PC-9 (cell line): ENCODE measurements at regions not wholly inside any gene's neighbourhood (a gene's known extent, or its start where the extent isn't known, plus 50 kb on each side); places are given as distances from the start of the nearest gene placed in this dataset.

Source experiments
- BruUV-seq: library from RNA; stranded (reverse); fragments of 400-500 nt; replicated peaks from 2 replicates; lab custom pipeline; 2021; lab: Mats Ljungman, UMichigan
- CTCF ChIA-PET: fragments of 300-600 bp; sonication (Branson Sonifier 250); formaldehyde crosslinking; loops from one replicate; lab custom pipeline; 2022; ENCODE audit warnings: antibody characterized with exemption; lab: Charles Lee
- POLR2A ChIA-PET: fragments of 300-600 bp; sonication (Branson Sonifier 250); formaldehyde crosslinking; loops from one replicate; lab custom pipeline; 2022; ENCODE audit warnings: antibody characterized with exemption; ENCODE audit not compliant: unreplicated experiment; lab: Charles Lee
- DNase-seq, 2 experiments: peaks; one replicate each; pipeline versions ENCODE4 v3.0.0 to v3.0.0-alpha.2; 2015 to 2022; ENCODE audit warnings: mixed read lengths in 1 of 2
- H2AFZ ChIP-seq: fragments of 200-600 bp; sonication (generic); 2 replicates; pipeline ENCODE4 v1.8.1; 2017; ENCODE audit warnings: antibody characterized with exemption
- H3F3A ChIP-seq: fragments of 200-600 bp; sonication (generic); 2 replicates; pipeline ENCODE4 v1.8.1; 2017; ENCODE audit warnings: antibody characterized with exemption, mild to moderate bottlenecking, low read depth; ENCODE audit not compliant: insufficient read depth
- H3K27ac ChIP-seq: fragments of 200-600 bp; sonication (generic); 2 replicates; pipeline ENCODE4 v1.6.1; 2016; ENCODE audit warnings: mixed run types
- H3K27me3 ChIP-seq: fragments of 200-600 bp; sonication (generic); 2 replicates; pipeline ENCODE4 v1.6.1; 2016; ENCODE audit warnings: low read depth, mixed run types; ENCODE audit not compliant: insufficient read depth
- H3K36me3 ChIP-seq: fragments of 200-600 bp; sonication (generic); 2 replicates; pipeline ENCODE4 v1.6.1; 2016; ENCODE audit warnings: low read depth, mixed run types
- H3K4me1 ChIP-seq: fragments of 200-600 bp; sonication (generic); replicated peaks from 2 replicates; pipeline ENCODE4 v1.6.1; 2016; ENCODE audit warnings: mixed run types; ENCODE audit not compliant: insufficient read depth
- H3K4me2 ChIP-seq: fragments of 200-600 bp; sonication (generic); 2 replicates; pipeline ENCODE4 v1.6.1; 2017; ENCODE audit warnings: mixed run types
- H3K4me3 ChIP-seq: fragments of 200-600 bp; sonication (generic); 2 replicates; pipeline ENCODE4 v1.6.1; 2016; ENCODE audit warnings: mixed run types
- H3K79me2 ChIP-seq: fragments of 200-600 bp; sonication (generic); 2 replicates; pipeline ENCODE4 v1.6.1; 2017; ENCODE audit warnings: low read depth, mixed run types
- H3K9me2 ChIP-seq: fragments of 200-600 bp; sonication (generic); 2 replicates; pipeline ENCODE4 v1.8.1; 2017; ENCODE audit warnings: mild to moderate bottlenecking; ENCODE audit not compliant: insufficient read depth
- H3K9me3 ChIP-seq: fragments of 200-600 bp; sonication (generic); 2 replicates; pipeline ENCODE4 v1.8.1; 2016; ENCODE audit warnings: low read depth; ENCODE audit not compliant: insufficient read depth
- H4K20me1 ChIP-seq: fragments of 200-600 bp; sonication (generic); 2 replicates; pipeline ENCODE4 v1.8.1; 2017; ENCODE audit not compliant: insufficient read depth
- EZH2 ChIP-seq: fragments of 200-600 bp; sonication (generic); IDR thresholded peaks from 2 replicates; pipeline ENCODE4 v1.8.0; 2017; ENCODE audit warnings: antibody characterized with exemption, low read depth
- intact Hi-C: fragments of 100-400 bp; cut with micrococcal nuclease; formaldehyde crosslinking; loops from one replicate; pipeline ENCODE4 v1.10.0; 2022; ENCODE audit not compliant: unreplicated experiment
- TF ChIP-seq, protein P1 (sequence below): fragments of 200-600 bp; sonication (generic); conservative IDR thresholded peaks from 2 replicates; pipeline ENCODE4 v1.6.1; 2017; ENCODE audit warnings: mixed run types, antibody characterized with exemption, mild to moderate bottlenecking, moderate library complexity

DNA sequence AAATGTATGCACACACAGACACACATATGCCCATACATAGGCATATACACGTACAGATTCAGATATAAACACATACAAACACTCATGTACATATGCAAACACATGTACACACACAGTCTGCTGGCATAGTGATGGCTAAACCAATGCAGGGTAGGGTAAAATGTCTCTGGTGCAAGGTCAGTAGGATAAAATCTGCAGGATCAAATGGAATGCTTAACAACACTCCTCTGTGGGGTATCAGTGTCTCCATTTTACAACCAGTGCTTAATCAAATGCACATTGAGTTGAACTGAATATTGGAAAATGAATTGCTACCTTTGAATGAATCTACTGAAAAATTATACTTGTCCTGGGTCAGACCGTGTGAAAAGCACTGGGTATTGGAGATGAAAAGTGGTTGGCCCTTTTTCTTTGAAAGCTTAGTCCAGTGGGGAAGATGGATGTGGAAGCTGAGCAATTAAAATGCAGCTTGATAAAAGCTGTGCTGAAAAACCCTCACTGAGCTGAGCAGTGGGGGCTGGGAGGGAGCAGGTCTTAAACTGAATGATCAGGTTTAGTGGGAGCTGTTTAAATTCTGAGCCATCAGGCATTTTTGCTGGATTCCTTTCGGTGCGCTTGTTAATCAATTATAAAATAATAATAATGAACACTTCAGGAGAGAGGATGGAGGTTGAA is 314.7 kb downstream of the HAPSTR1 start:
- ChIA-PET CTCF (no interaction called here), POLR2A (no interaction called here)
- no peak overlapping the region for H3K4me2 ChIP-seq
- DNase-seq: no peak
- H3F3A ChIP-seq: no peaks in the 10 kb centered on the region
- peaks cover 25% of the 10 kb centered on the region for H3K27me3 ChIP-seq
- H3K9me2 ChIP-seq: no peaks in the 10 kb centered on the region
- no peak for TF ChIP-seq EZH2
- H3K27ac ChIP-seq: no peak overlapping the region
- intact Hi-C loops: no loop called here
- no peaks in the 10 kb centered on the region for H3K79me2 ChIP-seq
- BruUV-seq: no TSS peak
- no peaks in the 10 kb centered on the region for H3K4me1 ChIP-seq
- no peaks in the 10 kb centered on the region for H4K20me1 ChIP-seq
- H3K36me3 ChIP-seq: no peaks in the 10 kb centered on the region
- H3K9me3 ChIP-seq: no peaks in the 10 kb centered on the region
- no peak overlapping the region for H2AFZ ChIP-seq
- no peak overlapping the region for H3K4me3 ChIP-seq

DNA sequence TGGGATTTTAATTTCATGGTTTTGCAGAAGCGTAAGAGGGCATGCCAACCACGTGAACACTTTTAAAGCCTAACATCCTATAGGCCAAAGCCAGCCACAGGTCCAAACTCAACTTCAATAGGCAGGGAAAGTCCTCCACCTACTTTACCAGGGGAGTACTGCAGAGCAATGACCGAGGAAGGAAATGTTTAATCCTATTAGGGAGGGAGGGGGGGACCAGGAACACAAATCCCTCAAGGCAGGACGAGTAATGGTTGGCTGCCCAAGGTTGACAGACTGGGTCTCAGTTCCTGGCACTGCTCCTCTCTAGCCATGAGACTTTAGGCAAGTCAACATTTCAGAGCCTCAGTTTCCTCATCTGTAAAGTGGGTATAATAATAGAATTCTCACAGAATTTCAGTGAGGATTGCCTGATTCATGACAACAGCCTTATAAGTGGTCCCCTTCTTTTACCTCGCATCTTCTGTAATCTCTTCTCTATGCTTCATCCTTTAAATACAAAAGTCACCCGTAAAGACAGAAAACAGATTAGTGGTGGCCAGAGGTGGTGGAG is 315.8 kb downstream of the HAPSTR1 start:
- TF ChIP-seq EZH2: no peak
- TF ChIP-seq, protein P1, sequence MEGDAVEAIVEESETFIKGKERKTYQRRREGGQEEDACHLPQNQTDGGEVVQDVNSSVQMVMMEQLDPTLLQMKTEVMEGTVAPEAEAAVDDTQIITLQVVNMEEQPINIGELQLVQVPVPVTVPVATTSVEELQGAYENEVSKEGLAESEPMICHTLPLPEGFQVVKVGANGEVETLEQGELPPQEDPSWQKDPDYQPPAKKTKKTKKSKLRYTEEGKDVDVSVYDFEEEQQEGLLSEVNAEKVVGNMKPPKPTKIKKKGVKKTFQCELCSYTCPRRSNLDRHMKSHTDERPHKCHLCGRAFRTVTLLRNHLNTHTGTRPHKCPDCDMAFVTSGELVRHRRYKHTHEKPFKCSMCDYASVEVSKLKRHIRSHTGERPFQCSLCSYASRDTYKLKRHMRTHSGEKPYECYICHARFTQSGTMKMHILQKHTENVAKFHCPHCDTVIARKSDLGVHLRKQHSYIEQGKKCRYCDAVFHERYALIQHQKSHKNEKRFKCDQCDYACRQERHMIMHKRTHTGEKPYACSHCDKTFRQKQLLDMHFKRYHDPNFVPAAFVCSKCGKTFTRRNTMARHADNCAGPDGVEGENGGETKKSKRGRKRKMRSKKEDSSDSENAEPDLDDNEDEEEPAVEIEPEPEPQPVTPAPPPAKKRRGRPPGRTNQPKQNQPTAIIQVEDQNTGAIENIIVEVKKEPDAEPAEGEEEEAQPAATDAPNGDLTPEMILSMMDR: no peak
- no peaks in the 10 kb centered on the region for H3K4me1 ChIP-seq
- no peaks in the 10 kb centered on the region for H3K9me2 ChIP-seq
- H3K36me3 ChIP-seq: no peaks in the 10 kb centered on the region
- POLR2A ChIA-PET: no interaction called here
- no peak overlapping the region for H2AFZ ChIP-seq
- no peak for DNase-seq
- H3K27ac ChIP-seq: no peak overlapping the region
- intact Hi-C loops: no loop called here
- CTCF ChIA-PET: no interaction called here
- no peak overlapping the region for H3K4me3 ChIP-seq
- no peaks in the 10 kb centered on the region for H3K79me2 ChIP-seq
- H3K4me2 ChIP-seq: no peak overlapping the region
- no peaks in the 10 kb centered on the region for H3K9me3 ChIP-seq
- BruUV-seq: no TSS peak
- H4K20me1 ChIP-seq: no peaks in the 10 kb centered on the region
- H3F3A ChIP-seq: no peaks in the 10 kb centered on the region
- H3K27me3 ChIP-seq: peaks cover 34% of the 10 kb centered on the region

DNA sequence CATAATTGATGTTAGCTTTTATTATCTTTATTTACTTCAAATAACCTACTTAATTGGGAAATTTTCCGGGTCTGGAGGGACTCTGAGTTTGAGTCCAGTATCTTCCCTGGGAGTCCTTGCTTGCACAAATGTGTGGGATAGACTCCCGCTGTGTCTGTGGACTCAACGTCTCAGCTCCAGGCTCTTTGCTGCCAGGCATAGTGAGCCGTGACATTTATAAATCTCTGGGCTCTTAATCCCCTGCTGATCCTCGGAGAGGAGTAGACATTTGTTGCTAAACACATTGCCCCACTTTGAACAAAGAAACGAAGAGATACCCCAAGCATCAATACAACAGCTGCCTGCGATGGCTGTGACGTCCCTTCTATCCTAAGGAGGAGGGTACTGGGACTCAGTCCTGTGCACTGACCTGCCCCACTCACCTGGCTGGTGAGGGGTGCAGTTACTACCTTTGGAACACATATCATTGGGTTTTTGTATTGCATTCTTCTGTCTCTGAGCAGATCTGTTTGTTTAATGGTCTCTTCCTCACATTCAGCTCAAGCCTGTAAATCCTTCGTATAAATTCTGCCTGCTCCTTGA is 316.9 kb downstream of the HAPSTR1 start:
- intact Hi-C loops: no loop called here
- BruUV-seq: no TSS peak
- TF ChIP-seq EZH2: no peak
- TF ChIP-seq, protein P1: no peak
- H3K4me3 ChIP-seq: no peak overlapping the region
- no peak for DNase-seq
- no peaks in the 10 kb centered on the region for H3K9me3 ChIP-seq
- no peak overlapping the region for H2AFZ ChIP-seq
- H3K27me3 ChIP-seq: peaks cover 40% of the 10 kb centered on the region
- no peaks in the 10 kb centered on the region for H3K36me3 ChIP-seq
- H3K9me2 ChIP-seq: no peaks in the 10 kb centered on the region
- CTCF ChIA-PET: no interaction called here
- POLR2A ChIA-PET: no interaction called here
- H4K20me1 ChIP-seq: no peaks in the 10 kb centered on the region
- H3K79me2 ChIP-seq: no peaks in the 10 kb centered on the region
- H3F3A ChIP-seq: no peaks in the 10 kb centered on the region
- H3K27ac ChIP-seq: no peak overlapping the region
- no peaks in the 10 kb centered on the region for H3K4me1 ChIP-seq
- H3K4me2 ChIP-seq: no peak overlapping the region
